CD4-positive, CD25-positive, alpha-beta regulatory T cell (primary cell): ENCODE measurements at regions not wholly inside any gene's neighbourhood (a gene's known extent, or its start where the extent isn't known, plus 50 kb on each side); places are given as distances from the start of the nearest gene placed in this dataset.

Experiments used
- ATAC-seq, 2 donors: fragments of 150-1000 bp; cut with Tn5 transposase; one replicate each; pipeline ENCODE4 v1.10.0; 2021; ENCODE audit warnings: low read depth in 2 of 2, moderate number of reproducible peaks in 2 of 2, moderate library complexity in 1 of 2
- DNase-seq, 3 donors: peaks; one replicate each; pipeline versions ENCODE4 v3.0.0 to v3.0.0-alpha.2; 2012 to 2022; ENCODE audit warnings: mixed read lengths in 1 of 3
- H3K27ac ChIP-seq: one replicate; pipeline ENCODE4 v1.7.0; 2013; ENCODE audit warnings: mild to moderate bottlenecking, low read length; ENCODE audit not compliant: insufficient read depth, poor library complexity, severe bottlenecking
- H3K27me3 ChIP-seq: one replicate; pipeline ENCODE4 v1.7.0; 2013; ENCODE audit warnings: low read length; ENCODE audit not compliant: control insufficient read depth, insufficient read depth
- H3K36me3 ChIP-seq: one replicate; pipeline ENCODE4 v1.7.0; 2013; ENCODE audit warnings: mild to moderate bottlenecking, low read length, moderate library complexity; ENCODE audit not compliant: control insufficient read depth, insufficient read depth
- H3K4me1 ChIP-seq: 2 replicates; pipeline ENCODE4 v1.7.0; 2013; ENCODE audit warnings: mild to moderate bottlenecking, low read length; ENCODE audit not compliant: insufficient read depth, control insufficient read depth, poor library complexity, severe bottlenecking
- H3K4me3 ChIP-seq: one replicate; pipeline ENCODE4 v1.7.0; 2013; ENCODE audit warnings: low read depth, mild to moderate bottlenecking, low read length, moderate library complexity
- H3K9me3 ChIP-seq, 2 experiments: 1 replicate in 1 of 2; 2 replicates in 1 of 2; pipeline ENCODE4 v1.7.0; 2013; ENCODE audit warnings: low read length in 2 of 2, mild to moderate bottlenecking in 1 of 2, moderate library complexity in 1 of 2; ENCODE audit not compliant: control insufficient read depth in 2 of 2
- H3K27ac Mint-ChIP-seq, 3 donors: one replicate each; pipeline ENCODE4 v1.8.0; 2020 to 2022; ENCODE audit warnings: mild to moderate bottlenecking in 3 of 3, mixed read lengths in 3 of 3, moderate library complexity in 2 of 3
- H3K27me3 Mint-ChIP-seq: one replicate; pipeline ENCODE4 v1.8.0; 2022; ENCODE audit warnings: mild to moderate bottlenecking, mixed read lengths
- H3K36me3 Mint-ChIP-seq: one replicate; pipeline ENCODE4 v1.8.0; 2020; ENCODE audit warnings: mixed read lengths
- H3K4me1 Mint-ChIP-seq, 4 donors: one replicate each; pipeline ENCODE4 v1.8.0; 2020 to 2022; ENCODE audit warnings: mixed read lengths in 4 of 4, mild to moderate bottlenecking in 1 of 4
- H3K4me3 Mint-ChIP-seq, 4 donors: one replicate each; pipeline ENCODE4 v1.8.0; 2020 to 2022; ENCODE audit warnings: mild to moderate bottlenecking in 4 of 4, mixed read lengths in 4 of 4, moderate library complexity in 3 of 4
- H3K9me3 Mint-ChIP-seq, 7 donors: one replicate each; pipeline ENCODE4 v1.8.0; 2020 to 2022; ENCODE audit warnings: mixed read lengths in 7 of 7, mild to moderate bottlenecking in 3 of 7, moderate library complexity in 2 of 7

GRCh38 chr3:83251490-83251889 lies 1490.0 kb upstream of the GBE1 start:
- Mint-ChIP-seq H3K36me3 (no peaks in the 10 kb centered on the region), H3K27ac (no peak overlapping the region), H3K4me3 (no peak overlapping the region), H3K4me1 (no peaks in the 10 kb centered on the region), H3K9me3 (peaks cover 0 to 16% (median 9%) of the 10 kb centered on the region in 7 donors), H3K27me3 (no peaks in the 10 kb centered on the region)
- DNase-seq (no peak), ATAC-seq (no peak)
- Histone ChIP-seq H3K4me1 (no peaks in the 10 kb centered on the region), H3K36me3 (no peaks in the 10 kb centered on the region), H3K9me3 (peaks cover 4 to 17% of the 10 kb centered on the region in 2 experiments), H3K27me3 (no peaks in the 10 kb centered on the region), H3K27ac (no peak overlapping the region), H3K4me3 (no peak overlapping the region)

GRCh38 chr3:83250613-83251012 lies 1489.2 kb upstream of the GBE1 start:
- H3K4me1 Mint-ChIP-seq = no peaks in the 10 kb centered on the region
- H3K27ac ChIP-seq = no peak overlapping the region
- H3K27ac Mint-ChIP-seq = no peak overlapping the region
- no peaks in the 10 kb centered on the region for H3K36me3 Mint-ChIP-seq
- no peaks in the 10 kb centered on the region for H3K4me1 ChIP-seq
- no peaks in the 10 kb centered on the region for H3K27me3 Mint-ChIP-seq
- no peak overlapping the region for H3K4me3 ChIP-seq
- DNase-seq = no peak
- peaks cover 0 to 21% (median 11%) of the 10 kb centered on the region in 7 donors for H3K9me3 Mint-ChIP-seq
- no peak overlapping the region for H3K4me3 Mint-ChIP-seq
- H3K9me3 ChIP-seq = peaks cover 4 to 17% of the 10 kb centered on the region in 2 experiments
- H3K27me3 ChIP-seq = no peaks in the 10 kb centered on the region
- no peak for ATAC-seq
- H3K36me3 ChIP-seq = no peaks in the 10 kb centered on the region

GRCh38 chr3:83248454-83248853 lies 1487.0 kb upstream of the GBE1 start:
- Mint-ChIP-seq H3K4me1 (no peaks in the 10 kb centered on the region), H3K27ac (no peak overlapping the region), H3K4me3 (no peak overlapping the region), H3K36me3 (no peaks in the 10 kb centered on the region), H3K9me3 (peaks cover 4 to 38% (median 9%) of the 10 kb centered on the region in 7 donors), H3K27me3 (no peaks in the 10 kb centered on the region)
- Histone ChIP-seq H3K27me3 (no peaks in the 10 kb centered on the region), H3K27ac (no peak overlapping the region), H3K36me3 (no peaks in the 10 kb centered on the region), H3K4me1 (no peaks in the 10 kb centered on the region), H3K4me3 (no peak overlapping the region), H3K9me3 (peaks cover 4 to 17% of the 10 kb centered on the region in 2 experiments)
- ATAC-seq (no peak), DNase-seq (no peak)

GRCh38 chr3:83235180-83235814 lies 1473.9 kb upstream of the GBE1 start:
- no peaks in the 10 kb centered on the region for H3K36me3 ChIP-seq
- no peak for ATAC-seq
- Mint-ChIP-seq H3K4me1 (no peaks in the 10 kb centered on the region), H3K36me3 (no peaks in the 10 kb centered on the region), H3K4me3 (no peak overlapping the region), H3K27ac (no peak overlapping the region), H3K9me3 (peaks cover 0 to 33% (median 10%) of the 10 kb centered on the region in 7 donors), H3K27me3 (no peaks in the 10 kb centered on the region)
- no peaks in the 10 kb centered on the region for H3K27me3 ChIP-seq
- no peaks in the 10 kb centered on the region for H3K4me1 ChIP-seq
- peaks cover 0 to 1% of the 10 kb centered on the region in 2 experiments for H3K9me3 ChIP-seq
- DNase-seq = no peak
- H3K4me3 ChIP-seq = no peak overlapping the region
- no peak overlapping the region for H3K27ac ChIP-seq

- Histone ChIP-seq H3K36me3 (no peaks in the 10 kb centered on the region), H3K9me3 (no peaks in the 10 kb centered on the region), H3K4me3 (no peak overlapping the region), H3K4me1 (no peaks in the 10 kb centered on the region), H3K27ac (no peak overlapping the region), H3K27me3 (no peaks in the 10 kb centered on the region)
- Mint-ChIP-seq H3K27me3 (no peaks in the 10 kb centered on the region), H3K4me3 (no peak overlapping the region), H3K27ac (no peak overlapping the region), H3K4me1 (no peaks in the 10 kb centered on the region), H3K9me3 (peaks cover 0 to 34% (median 6%) of the 10 kb centered on the region in 7 donors), H3K36me3 (no peaks in the 10 kb centered on the region)
- DNase-seq = no peak
- no peak for ATAC-seq
These were observed 1472.3 kb upstream of the GBE1 start for GRCh38 chr3:83233715-83234114.

GRCh38 chr3:83230841-83231240 lies 1469.4 kb upstream of the GBE1 start:
- no peaks in the 10 kb centered on the region for H3K4me1 ChIP-seq
- no peaks in the 10 kb centered on the region for H3K27me3 ChIP-seq
- no peak for ATAC-seq
- Mint-ChIP-seq H3K27ac (no peak overlapping the region), H3K4me3 (no peak overlapping the region), H3K27me3 (no peaks in the 10 kb centered on the region), H3K4me1 (no peaks in the 10 kb centered on the region), H3K9me3 (peaks cover 0 to 35% (median 6%) of the 10 kb centered on the region in 7 donors), H3K36me3 (no peaks in the 10 kb centered on the region)
- no peak overlapping the region for H3K4me3 ChIP-seq
- no peaks in the 10 kb centered on the region for H3K36me3 ChIP-seq
- no peak overlapping the region for H3K27ac ChIP-seq
- no peak for DNase-seq
- peaks cover 0 to 4% of the 10 kb centered on the region in 2 experiments for H3K9me3 ChIP-seq

- Histone ChIP-seq H3K4me3 (no peak overlapping the region), H3K9me3 (peaks cover 0 to 4% of the 10 kb centered on the region in 2 experiments), H3K27ac (no peak overlapping the region), H3K4me1 (no peaks in the 10 kb centered on the region), H3K36me3 (no peaks in the 10 kb centered on the region), H3K27me3 (no peaks in the 10 kb centered on the region)
- no peak for DNase-seq
- Mint-ChIP-seq H3K4me1 (no peaks in the 10 kb centered on the region), H3K36me3 (no peaks in the 10 kb centered on the region), H3K4me3 (no peak overlapping the region), H3K27ac (no peak overlapping the region), H3K27me3 (no peaks in the 10 kb centered on the region), H3K9me3 (peaks cover 0 to 35% (median 6%) of the 10 kb centered on the region in 7 donors)
- no peak for ATAC-seq
These were observed 1468.9 kb upstream of the GBE1 start for GRCh38 chr3:83230376-83230775.

GRCh38 chr3:83226751-83227150 lies 1465.3 kb upstream of the GBE1 start:
- Histone ChIP-seq H3K4me3 (no peak overlapping the region), H3K36me3 (no peaks in the 10 kb centered on the region), H3K27ac (no peak overlapping the region), H3K27me3 (no peaks in the 10 kb centered on the region), H3K9me3 (peaks cover 0 to 4% of the 10 kb centered on the region in 2 experiments), H3K4me1 (no peaks in the 10 kb centered on the region)
- no peak for DNase-seq
- ATAC-seq = no peak
- Mint-ChIP-seq H3K27ac (no peak overlapping the region), H3K27me3 (no peaks in the 10 kb centered on the region), H3K4me1 (no peaks in the 10 kb centered on the region), H3K4me3 (no peak overlapping the region), H3K36me3 (no peaks in the 10 kb centered on the region), H3K9me3 (peaks cover 0 to 15% (median 5%) of the 10 kb centered on the region in 7 donors)
